SU-DHL-6 (cell line): ENCODE measurements at regions not wholly inside any gene's neighbourhood (a gene's known extent, or its start where the extent isn't known, plus 50 kb on each side); places are given as distances from the start of the nearest gene placed in this dataset.

Experiments used
- EZH2phosphoT487 ChIP-seq: fragments of 200-600 bp; sonication (generic), shearing (Covaris generic); conservative IDR thresholded peaks from 2 replicates; pipeline ENCODE4 v1.6.1; 2018; ENCODE audit warnings: mild to moderate bottlenecking, antibody characterized with exemption, low read length, moderate library complexity, mixed read lengths
- TF ChIP-seq, protein P1 (sequence below): fragments of 200-600 bp; sonication (generic); IDR thresholded peaks from one replicate; pipeline ENCODE4 v1.5.1; 2017; ENCODE audit warnings: antibody characterized with exemption, mild to moderate bottlenecking, low read length, moderate library complexity; ENCODE audit not compliant: insufficient read depth, poor library complexity, severe bottlenecking

- no peak for TF ChIP-seq EZH2phosphoT487
- TF ChIP-seq, protein P1, sequence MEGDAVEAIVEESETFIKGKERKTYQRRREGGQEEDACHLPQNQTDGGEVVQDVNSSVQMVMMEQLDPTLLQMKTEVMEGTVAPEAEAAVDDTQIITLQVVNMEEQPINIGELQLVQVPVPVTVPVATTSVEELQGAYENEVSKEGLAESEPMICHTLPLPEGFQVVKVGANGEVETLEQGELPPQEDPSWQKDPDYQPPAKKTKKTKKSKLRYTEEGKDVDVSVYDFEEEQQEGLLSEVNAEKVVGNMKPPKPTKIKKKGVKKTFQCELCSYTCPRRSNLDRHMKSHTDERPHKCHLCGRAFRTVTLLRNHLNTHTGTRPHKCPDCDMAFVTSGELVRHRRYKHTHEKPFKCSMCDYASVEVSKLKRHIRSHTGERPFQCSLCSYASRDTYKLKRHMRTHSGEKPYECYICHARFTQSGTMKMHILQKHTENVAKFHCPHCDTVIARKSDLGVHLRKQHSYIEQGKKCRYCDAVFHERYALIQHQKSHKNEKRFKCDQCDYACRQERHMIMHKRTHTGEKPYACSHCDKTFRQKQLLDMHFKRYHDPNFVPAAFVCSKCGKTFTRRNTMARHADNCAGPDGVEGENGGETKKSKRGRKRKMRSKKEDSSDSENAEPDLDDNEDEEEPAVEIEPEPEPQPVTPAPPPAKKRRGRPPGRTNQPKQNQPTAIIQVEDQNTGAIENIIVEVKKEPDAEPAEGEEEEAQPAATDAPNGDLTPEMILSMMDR: no peak
Observed at GRCh38 chr4:141462361-141462760, 174.0 kb upstream of the IL15 start.
